Adrenal gland (tissue), 5 donors: ENCODE measurements at regions not wholly inside any gene's neighbourhood (a gene's known extent, or its start where the extent isn't known, plus 50 kb on each side); places are given as distances from the start of the nearest gene placed in this dataset.

Experiments
- POLR2A ChIP-seq, 2 donors: fragments of 450-650 bp; IDR thresholded peaks; one replicate each; pipeline ENCODE4 v1.6.1; 2017; ENCODE audit warnings: antibody characterized with exemption in 2 of 2, mild to moderate bottlenecking in 2 of 2, moderate library complexity in 1 of 2
- TF ChIP-seq, protein P1 (sequence below), 6 experiments: fragments of 450-650 bp in 4 of 6; fragments of 200-600 bp in 2 of 6; sonication (generic) in 1 of 6; IDR thresholded peaks; 1 replicate in 5 of 6; 2 replicates in 1 of 6; pipeline versions ENCODE4 v1.5.1 to v1.8.0; 2016 to 2021; ENCODE audit warnings: antibody characterized with exemption in 6 of 6, mild to moderate bottlenecking in 2 of 6, moderate library complexity in 1 of 6
- donor health status: DM: no; HTN: no; CAD: no.

DNA sequence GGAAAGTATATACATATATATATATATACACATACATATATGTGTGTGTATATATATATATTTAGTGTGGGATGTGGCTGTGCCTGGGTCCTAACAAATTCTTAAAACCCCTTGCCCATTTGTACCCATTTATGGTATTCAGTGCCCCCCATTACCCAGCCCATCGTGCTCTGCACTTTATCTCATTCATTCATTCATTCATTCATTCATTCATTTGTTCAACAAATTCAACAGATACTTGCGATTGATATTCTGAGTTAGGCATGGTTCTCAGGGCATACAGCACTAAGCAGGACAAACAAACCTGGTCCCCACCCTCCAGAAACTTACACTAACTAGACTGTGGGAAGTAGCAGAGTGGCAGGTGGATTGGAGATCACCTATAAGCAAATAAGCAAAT, 56.6 kb upstream of the LMO2 start:
- no peak for TF ChIP-seq POLR2A (IDR thresholded peaks at IDR 0.05)
- TF ChIP-seq, protein P1, sequence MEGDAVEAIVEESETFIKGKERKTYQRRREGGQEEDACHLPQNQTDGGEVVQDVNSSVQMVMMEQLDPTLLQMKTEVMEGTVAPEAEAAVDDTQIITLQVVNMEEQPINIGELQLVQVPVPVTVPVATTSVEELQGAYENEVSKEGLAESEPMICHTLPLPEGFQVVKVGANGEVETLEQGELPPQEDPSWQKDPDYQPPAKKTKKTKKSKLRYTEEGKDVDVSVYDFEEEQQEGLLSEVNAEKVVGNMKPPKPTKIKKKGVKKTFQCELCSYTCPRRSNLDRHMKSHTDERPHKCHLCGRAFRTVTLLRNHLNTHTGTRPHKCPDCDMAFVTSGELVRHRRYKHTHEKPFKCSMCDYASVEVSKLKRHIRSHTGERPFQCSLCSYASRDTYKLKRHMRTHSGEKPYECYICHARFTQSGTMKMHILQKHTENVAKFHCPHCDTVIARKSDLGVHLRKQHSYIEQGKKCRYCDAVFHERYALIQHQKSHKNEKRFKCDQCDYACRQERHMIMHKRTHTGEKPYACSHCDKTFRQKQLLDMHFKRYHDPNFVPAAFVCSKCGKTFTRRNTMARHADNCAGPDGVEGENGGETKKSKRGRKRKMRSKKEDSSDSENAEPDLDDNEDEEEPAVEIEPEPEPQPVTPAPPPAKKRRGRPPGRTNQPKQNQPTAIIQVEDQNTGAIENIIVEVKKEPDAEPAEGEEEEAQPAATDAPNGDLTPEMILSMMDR (IDR thresholded peaks at IDR 0.05) = no peak
